ENCODE measurements at regions not wholly inside any gene's neighbourhood (a gene's known extent, or its start where the extent isn't known, plus 50 kb on each side); places are given as distances from the start of the nearest gene placed in this dataset.

DNA sequence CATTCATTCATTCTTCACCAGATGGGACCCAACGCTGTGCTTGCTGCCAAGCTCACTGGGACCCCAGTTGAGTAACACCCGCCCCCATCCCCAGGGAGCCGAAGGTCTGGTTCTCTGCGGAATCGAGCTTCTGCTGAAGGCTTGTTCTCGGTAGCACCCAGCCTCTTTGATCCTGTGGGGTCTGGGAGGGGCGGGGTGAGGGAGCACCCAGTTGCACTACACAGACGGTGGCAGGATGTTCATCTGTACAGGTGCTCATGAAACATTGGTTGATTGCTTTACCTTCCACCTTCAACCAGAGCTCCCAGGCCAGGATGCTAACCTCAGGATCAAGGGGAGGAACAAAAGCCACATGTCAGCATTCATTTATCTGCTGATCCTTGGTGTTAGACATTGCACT lies 77.7 kb upstream of the RGMA start:
- DNase-seq (ENCODE audit: low read depth in 2 of 2): no peak

DNA sequence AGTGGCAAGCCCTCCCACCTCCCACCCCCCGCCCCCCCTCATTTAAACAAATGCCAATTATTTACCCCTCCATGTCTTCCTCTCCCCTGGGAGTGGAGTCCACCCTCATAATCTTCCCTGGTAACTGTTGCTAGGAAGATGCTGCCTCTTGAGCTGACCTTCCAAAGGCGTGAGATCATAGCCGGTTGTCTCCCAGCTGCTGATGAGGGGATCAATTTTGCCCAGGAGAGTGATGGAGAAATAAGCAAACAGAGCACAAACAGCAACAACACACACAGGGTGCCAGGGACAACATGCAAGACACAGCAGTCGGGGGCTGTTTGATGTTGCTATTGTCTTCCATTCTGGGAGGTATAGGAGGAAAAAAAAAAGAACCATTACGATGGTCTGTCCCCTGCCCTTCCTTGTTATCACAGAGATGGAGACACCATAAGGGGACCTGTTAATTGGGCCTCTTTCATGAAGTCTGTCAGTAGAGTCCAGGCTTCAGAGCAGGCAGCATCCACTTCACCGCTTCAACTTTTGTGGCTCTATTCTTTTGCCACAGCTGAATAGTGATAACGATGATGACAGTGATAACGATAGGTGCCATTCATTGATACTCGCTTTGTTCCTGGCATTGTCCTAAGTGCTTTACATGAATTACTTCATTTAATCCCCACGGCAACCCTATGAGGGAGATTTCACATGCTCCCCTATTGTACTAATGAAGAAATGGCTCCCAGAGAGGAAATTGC lies 76.9 kb upstream of the RGMA start:
- DNase-seq (ENCODE audit: low read depth in 2 of 2): no peak

DNA sequence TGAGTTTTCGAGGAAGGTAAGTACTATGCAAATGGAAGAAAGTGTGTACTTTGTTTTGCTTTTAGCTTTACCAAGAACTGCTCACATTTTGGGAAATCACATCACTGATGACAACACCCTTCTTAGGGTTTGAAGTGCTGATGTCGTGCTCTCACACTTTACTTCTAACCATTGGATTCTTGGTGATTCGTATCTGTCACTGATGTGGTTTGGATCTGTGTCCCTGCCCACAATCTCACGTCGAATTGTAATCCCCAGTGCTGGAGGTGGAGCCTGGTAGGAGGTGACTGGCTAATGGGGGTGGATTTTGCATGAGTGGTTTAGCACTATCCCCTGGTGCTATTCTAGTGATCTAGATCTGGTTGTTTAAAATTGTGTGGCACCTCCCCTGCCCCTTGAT lies 75.4 kb upstream of the RGMA start:
- DNase-seq (ENCODE audit: low read depth in 2 of 2): no peak

DNA sequence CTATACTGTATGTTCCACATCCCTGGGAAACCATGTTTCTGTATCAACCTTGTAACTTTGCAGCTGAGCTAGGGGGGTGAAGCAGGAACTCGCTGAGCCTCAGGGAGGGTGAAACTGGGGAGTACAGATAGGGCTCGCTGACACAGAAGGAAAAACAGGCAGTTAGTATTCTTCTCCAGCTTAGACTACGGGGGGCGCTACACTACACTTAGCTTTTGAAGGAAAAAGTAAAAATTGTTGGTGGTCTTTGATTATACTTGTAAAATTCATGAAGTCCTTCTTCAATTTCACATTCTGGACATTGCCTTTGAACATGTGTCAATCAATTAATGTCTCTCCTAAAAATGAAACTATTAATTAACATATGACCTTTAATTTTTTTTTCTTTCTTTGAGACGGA lies 73.5 kb upstream of the RGMA start:
- no peak for DNase-seq (ENCODE audit: low read depth in 2 of 2)

DNA sequence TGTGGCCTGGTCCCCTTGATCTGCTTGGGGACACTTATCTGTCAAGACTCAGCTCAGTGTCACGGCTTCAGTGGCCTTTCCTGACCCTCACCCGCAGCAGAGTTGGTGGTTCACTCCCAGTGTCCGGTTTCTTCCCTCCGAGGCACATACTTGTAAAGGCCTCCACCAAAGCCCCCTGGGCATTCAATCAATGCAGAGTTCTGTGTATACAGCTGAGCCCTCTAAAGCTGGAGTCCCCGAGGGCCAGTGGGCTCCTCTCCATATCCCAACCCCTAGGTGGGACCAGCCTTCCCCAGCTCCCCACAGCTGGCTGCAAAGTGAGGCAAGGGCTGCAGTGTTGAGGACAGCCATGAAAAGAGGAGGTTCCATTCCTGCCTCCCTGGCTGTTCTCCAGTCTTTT lies 70.9 kb upstream of the RGMA start:
- DNase-seq (ENCODE audit: low read depth in 2 of 2): no peak

DNA sequence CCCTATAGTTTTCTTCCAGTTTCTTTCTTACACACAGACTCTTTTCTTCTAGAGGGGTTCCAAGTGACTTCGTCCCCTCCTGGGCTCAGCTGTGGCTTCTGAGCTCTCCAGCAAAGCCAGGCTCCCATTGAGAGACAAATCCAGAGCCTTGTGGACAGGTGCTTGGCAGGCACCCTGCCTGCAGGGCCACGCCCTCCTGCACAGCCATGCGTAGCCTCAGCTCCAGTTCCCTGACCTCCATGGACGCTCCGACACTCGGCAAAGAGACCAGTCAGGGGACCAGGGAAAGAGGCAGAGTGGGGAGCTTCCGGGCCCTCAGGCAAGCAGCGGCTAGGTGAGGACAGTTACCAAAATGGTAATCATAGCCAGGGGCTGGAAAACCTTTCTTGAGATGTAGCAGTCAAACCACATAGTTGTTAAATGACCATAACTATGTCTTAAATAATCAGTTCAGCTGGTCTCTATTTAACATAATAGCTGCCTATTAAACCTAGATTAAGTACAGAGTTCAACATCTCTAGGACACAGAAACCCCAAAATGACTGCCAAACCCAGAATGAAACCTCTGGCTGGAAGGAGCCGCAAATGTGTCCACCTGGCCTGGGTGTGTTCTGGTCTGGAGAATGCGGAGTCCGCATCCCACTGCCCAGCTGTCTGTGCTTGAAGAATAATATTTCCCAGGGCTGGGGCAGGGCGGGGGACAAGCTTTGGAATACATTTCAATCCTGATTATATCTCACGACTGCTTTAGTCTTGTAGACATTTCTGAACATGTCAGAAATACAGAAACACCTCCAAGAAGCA lies 69.3 kb upstream of the RGMA start:
- DNase-seq (ENCODE audit: low read depth in 2 of 2): no peak

DNA sequence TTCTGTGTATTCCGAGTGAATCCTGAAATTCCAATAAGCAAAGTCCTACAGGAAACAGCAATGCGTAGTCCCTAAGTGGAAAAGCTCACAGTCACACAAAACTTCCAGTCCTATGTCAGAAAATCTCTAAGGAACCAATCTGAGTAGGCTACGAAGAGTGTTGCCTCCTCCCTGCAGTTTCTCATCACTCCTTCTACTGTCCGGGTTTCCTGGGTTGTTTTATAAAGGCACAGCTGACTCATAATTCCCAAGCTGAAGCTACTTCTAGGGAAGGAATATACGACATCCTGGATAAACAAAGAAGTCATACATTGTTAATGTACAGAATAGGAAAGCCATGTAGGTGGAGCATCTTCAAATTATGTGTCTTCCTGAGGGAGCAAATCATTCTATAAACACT lies 65.7 kb upstream of the RGMA start:
- no peak for DNase-seq (ENCODE audit: low read depth in 2 of 2)

DNA sequence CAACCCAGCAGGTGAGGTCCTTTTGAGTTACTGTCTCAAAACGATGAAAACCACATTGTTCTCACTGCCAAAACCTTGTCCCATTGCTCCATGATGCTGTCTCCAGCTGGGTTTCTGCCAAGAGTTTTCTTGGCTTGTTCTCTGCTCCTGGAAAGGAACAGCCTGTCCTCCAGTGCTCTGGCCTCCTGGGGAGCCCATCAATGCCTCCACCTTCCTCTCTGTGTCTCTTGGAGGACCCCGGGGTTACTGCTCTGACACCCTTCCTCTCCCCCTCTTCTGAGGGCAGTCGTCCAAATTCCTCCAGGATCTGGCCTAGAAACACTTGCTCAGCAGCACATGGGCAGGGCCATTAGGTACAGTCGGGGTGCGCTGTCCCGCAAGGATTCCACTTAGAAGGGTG lies 63.9 kb upstream of the RGMA start:
- no peak for DNase-seq (ENCODE audit: low read depth in 2 of 2)

DNA sequence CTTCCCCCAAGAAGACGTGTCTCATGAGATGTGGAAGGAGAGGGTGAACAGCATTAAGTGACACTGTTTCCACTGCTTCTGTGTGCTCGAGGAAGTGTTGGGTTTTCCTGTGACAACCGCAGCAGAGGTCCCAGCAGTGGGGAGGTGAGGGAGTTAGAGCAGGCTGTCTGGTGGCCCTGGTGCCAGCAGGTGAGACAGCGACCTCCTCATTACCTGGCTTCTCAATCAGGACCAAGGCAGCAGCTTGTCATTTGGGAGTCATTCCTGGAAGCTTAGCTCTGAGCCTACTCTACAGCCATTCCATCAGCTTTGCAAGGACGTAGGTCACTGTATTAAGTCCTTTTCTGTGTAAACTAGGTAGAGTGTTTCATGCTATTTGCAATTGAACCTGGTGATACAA lies 63.3 kb upstream of the RGMA start:
- DNase-seq (ENCODE audit: low read depth in 2 of 2): peak; percentile 14 to 44

DNA sequence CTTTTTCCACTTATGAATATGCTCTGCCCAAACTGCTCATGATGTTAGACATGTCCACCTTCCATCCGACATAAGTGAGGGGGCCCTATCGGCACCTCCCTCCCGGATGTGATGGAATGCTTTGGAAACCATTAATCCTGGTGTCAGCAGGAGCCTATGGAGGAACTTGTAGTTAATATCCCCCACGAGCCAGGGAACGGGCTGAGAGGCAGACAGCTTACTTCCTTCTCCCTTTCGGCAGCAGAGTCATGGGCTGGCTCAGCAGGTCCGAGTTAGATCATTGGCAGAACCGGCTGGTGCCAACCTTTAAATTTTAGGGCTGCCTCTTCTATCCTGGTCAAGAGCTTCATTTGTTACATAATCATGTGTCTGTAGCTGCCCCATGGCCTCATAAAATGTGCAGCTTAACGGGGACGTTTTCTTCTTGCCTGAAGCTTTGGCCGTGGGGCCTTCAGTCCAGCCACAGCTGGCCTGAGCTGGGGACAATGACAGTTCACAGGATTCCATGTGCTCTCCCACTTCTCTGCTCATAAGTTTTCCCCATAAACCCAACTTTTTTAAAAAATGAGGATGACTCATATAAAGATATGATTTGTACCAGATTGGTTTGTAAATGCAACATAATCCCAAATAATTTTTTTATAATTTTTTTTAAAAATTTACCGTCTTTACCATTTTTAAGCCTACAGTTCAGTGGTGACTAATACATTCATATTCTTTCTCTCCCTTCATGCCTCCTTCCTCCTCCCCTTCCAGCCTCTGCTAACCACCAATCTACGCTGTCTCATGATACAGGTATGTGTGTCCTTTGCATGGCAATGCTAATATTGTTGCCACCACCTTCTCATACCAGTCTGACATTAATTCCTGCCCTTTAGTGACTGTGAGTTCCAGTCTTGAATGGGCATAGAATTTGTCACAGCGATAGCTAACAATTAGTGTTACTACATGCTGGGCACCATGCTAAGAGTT lies 62.2 kb upstream of the RGMA start:
- no peak for DNase-seq (ENCODE audit: low read depth in 2 of 2)

DNA sequence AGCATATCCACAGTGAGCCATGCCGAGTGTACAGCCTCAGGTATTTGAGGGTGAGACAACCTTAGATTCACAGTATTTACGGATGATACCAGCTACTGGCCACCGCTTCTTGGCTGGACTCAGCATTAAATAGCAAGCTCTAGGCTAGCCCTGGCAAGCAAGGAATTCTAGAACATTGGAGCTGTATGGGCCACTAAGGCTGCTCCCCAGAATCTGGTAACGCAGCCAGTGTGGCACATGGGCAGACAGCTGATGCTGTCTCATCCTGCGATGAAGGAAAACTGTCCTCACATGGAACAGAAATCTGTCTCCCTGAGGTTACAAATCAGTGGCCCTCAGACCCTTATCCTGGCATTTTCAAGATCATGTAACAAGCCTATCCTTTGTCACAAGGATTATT lies 57.6 kb upstream of the RGMA start:
- DNase-seq (ENCODE audit: low read depth in 2 of 2): no peak

DNA sequence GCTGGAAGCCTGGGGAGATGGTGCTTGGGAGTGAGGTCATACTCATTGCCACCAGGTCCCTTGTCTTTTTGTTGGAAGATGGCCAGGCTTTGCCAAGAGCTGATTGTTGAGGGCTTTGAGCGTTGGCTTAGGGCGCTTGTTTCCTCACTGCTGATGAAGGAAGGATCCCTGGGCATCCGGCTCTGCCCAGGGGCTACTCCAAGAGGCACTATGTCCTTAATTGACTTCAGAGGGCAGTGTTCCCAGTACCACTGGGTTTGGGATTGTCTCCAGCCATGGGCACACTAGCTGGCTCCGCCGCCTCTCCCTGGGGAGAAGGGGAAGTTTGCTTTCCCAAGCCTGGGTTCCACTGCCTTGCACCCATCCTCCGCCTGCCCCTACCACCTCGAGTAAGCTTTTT lies 57.2 kb upstream of the RGMA start:
- DNase-seq (ENCODE audit: low read depth in 2 of 2): no peak

DNA sequence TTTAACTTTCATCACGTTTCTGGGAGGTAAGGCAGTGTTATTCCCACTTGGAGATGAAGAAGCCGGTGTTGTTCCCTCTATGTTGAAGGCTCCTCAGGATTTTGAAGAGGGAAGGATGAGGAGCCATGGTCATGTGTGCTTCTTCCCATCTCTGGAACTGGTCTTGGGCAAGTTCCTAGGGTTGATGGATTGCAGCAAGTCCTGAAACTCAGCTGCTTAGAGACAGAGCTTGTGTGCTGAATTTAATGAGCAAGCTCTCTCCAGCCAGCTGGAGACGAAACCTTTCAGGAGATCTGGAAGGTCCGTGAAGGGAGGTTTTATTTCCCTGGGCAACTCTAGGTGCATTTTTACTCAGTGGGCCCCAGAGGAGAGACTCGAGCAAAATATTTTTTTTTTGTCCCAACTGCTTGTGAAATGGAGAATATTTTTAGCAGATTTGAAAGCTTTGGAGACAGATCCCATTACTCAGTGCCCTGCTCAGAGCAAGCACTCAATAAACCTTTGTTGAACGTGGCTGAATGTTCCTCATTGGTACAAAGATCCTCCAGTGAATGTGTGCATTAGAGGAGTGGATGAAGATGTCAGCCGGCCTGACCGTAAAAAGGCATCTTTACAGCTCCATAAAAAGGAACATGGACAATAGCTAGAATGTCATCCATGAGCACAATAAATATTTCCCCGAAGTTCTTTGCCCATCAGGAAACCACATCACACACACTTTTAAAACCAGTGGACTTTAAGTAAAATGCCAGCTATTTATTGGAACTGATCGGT lies 55.6 kb upstream of the RGMA start:
- no peak for DNase-seq (ENCODE audit: low read depth in 2 of 2)

DNA sequence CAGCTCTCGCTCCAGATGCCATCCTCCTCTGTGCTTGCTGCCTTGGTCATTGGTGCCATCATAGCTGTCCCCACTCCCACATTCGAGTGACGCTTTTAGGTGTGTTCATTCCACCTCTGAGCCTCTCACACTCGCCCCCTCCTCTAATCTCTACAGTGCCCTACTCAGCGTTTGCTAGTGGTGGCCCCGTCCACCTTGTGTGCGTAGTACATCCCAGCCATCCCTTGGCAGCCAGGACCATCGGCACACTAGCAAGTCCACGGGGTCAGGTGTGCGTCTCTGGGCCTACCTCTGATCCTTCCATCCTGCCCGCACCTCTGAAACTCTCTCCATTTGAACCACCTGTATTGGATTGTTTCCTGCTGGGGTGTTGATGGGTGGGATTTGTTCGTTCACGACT lies 54.2 kb upstream of the RGMA start:
- no peak for DNase-seq (ENCODE audit: low read depth in 2 of 2)

DNA sequence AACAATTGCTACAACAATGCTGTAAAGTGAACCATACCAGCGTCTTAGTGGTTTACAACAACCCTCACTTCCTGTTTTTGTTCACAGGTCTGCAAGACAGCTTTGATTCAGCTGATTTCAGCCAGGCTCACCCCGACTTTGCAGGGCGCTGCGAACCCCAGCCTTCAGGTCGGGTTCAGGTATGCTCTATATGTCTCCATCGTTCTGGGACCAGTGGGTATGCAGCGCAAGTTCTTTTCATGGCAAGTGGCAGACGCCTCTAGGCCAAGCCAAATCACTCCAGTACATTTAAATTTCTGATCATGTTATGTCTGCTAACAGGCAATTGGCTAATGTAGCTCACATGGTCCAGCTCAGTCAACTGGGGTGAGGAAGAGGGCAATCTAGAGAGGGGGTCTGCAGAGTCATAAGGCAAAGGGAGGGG lies 52.4 kb upstream of the RGMA start:
- DNase-seq (ENCODE audit: low read depth in 2 of 2): peak; percentile 13 to 19

DNA sequence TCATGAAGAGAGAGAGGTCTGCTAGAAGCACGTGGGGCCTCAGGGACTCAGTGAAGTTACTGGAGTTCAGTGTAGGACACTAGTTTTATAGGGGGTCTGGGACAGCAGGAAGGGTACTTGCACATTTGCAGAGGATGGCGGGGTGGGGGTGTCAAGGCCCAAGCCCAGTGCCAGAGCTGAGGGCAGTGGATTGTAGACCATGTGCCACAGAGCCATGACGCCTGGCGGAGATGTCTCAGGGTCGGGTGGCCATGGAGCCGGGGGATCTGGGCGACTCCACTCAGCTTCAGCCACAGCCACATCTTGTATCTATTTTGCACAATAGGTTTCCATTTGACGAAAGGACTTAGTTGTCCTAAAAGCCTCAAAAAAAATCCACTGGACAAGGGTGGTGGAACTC lies 50.4 kb upstream of the RGMA start:
- DNase-seq (ENCODE audit: low read depth in 2 of 2): no peak

DNA sequence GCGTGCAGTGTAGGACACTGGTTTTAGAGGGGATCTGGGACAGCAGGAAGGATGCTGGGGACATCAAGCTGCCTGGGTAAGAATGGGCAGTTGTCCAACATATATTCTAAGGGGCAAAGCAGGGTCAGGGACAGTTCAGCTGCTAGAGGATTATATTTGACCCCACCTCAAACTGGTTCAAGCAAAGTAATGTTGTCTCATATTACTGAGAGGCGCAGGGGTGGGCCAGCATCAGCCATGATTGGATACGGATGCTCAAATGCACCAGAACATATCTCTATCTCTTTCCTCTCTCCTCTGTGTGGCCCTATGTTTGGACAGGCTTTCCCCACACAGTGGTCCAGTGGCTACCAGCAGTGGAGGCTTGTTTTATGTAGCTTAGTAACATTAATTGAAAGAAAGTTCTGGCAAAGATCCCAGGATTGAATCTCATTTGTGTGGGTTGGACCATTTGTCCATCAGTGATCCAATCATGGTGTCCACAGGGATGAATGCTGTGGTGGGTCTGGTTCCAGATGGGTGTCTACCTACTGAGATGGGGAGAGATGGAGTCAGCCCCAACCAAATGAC lies 49.8 kb upstream of the RGMA start:
- no peak for DNase-seq (ENCODE audit: low read depth in 2 of 2)

Measured in stimulated activated CD8-positive, alpha-beta memory T cell treated with anti-CD3 and anti-CD28 coated beads, Interleukin-7, amount 100 ng/mL, for 4 hours (primary cell).